Mesendoderm (in vitro differentiated cells): ENCODE measurements at regions not wholly inside any gene's neighbourhood (a gene's known extent, or its start where the extent isn't known, plus 50 kb on each side); places are given as distances from the start of the nearest gene placed in this dataset.

Experiments used
- DNase-seq: peaks from one replicate; pipeline ENCODE4 v3.0.0; 2013
- H2AK5ac ChIP-seq: 2 replicates; pipeline ENCODE4 v1.6.1; 2013; ENCODE audit warnings: low read length, inconsistent platforms
- H2BK120ac ChIP-seq: 2 replicates; pipeline ENCODE4 v1.6.1; 2013; ENCODE audit warnings: low read depth, mild to moderate bottlenecking, low read length, moderate library complexity, mixed read lengths
- H2BK15ac ChIP-seq: replicated peaks from 2 replicates; pipeline ENCODE4 v1.6.1; 2013; ENCODE audit warnings: low read depth, mild to moderate bottlenecking, moderate library complexity
- H2BK5ac ChIP-seq: 2 replicates; pipeline ENCODE4 v1.6.1; 2013; ENCODE audit warnings: low read length, inconsistent platforms
- H3K18ac ChIP-seq: 2 replicates; pipeline ENCODE4 v1.6.1; 2013; ENCODE audit warnings: mild to moderate bottlenecking, low read length, mixed read lengths
- H3K23ac ChIP-seq: one replicate; pipeline ENCODE4 v1.6.1; 2013; ENCODE audit warnings: low read length
- H3K27ac ChIP-seq: 2 replicates; pipeline ENCODE4 v1.5.1; 2013; ENCODE audit warnings: low read depth, mild to moderate bottlenecking, inconsistent platforms, low read length, moderate library complexity
- H3K27me3 ChIP-seq: 2 replicates; pipeline ENCODE4 v1.6.1; 2013; ENCODE audit warnings: low read length, control low read depth, mild to moderate bottlenecking, inconsistent platforms; ENCODE audit not compliant: insufficient read depth, poor library complexity
- H3K36me3 ChIP-seq: 2 replicates; pipeline ENCODE4 v1.6.1; 2013; ENCODE audit warnings: low read length, inconsistent platforms; ENCODE audit not compliant: control insufficient read depth, insufficient read depth
- H3K4ac ChIP-seq: one replicate; pipeline ENCODE4 v1.6.1; 2013; ENCODE audit warnings: low read depth, mild to moderate bottlenecking, low read length, moderate library complexity
- H3K4me1 ChIP-seq: 2 replicates; pipeline ENCODE4 v1.6.1; 2013; ENCODE audit warnings: low read depth, low read length, inconsistent platforms; ENCODE audit not compliant: control insufficient read depth
- H3K4me2 ChIP-seq: 2 replicates; pipeline ENCODE4 v1.6.1; 2013; ENCODE audit warnings: low read length
- H3K4me3 ChIP-seq: 2 replicates; pipeline ENCODE4 v1.5.1; 2013; ENCODE audit warnings: mild to moderate bottlenecking, low read length
- H3K56ac ChIP-seq: one replicate; pipeline ENCODE4 v1.6.1; 2013; ENCODE audit warnings: low read length
- H3K79me1 ChIP-seq: 2 replicates; pipeline ENCODE4 v1.6.1; 2013; ENCODE audit warnings: low read length, inconsistent platforms
- H3K79me2 ChIP-seq: 2 replicates; pipeline ENCODE4 v1.6.1; 2013; ENCODE audit warnings: mild to moderate bottlenecking, low read length; ENCODE audit not compliant: control insufficient read depth, insufficient read depth
- H3K9ac ChIP-seq: 2 replicates; pipeline ENCODE4 v1.6.1; 2013; ENCODE audit warnings: low read length, inconsistent platforms
- H4K5ac ChIP-seq: one replicate; pipeline ENCODE4 v1.6.1; 2013; ENCODE audit warnings: low read length
- H4K8ac ChIP-seq: one replicate; pipeline ENCODE4 v1.6.1; 2013; ENCODE audit warnings: low read depth, mild to moderate bottlenecking, control low read depth, low read length, moderate library complexity
- WGBS: extraction: QIAGEN DNeasy Blood & Tissue Kit; methylation state at CpG from one replicate; pipeline ENCODE4 v1.1.7; 2013; ENCODE audit warnings: low lambda C conversion rate, missing lambda C conversion rate; ENCODE audit not compliant: insufficient coverage; ENCODE audit errors: extremely low coverage; 5-methylcytosine and 5-hydroxymethylcytosine counted together

DNA sequence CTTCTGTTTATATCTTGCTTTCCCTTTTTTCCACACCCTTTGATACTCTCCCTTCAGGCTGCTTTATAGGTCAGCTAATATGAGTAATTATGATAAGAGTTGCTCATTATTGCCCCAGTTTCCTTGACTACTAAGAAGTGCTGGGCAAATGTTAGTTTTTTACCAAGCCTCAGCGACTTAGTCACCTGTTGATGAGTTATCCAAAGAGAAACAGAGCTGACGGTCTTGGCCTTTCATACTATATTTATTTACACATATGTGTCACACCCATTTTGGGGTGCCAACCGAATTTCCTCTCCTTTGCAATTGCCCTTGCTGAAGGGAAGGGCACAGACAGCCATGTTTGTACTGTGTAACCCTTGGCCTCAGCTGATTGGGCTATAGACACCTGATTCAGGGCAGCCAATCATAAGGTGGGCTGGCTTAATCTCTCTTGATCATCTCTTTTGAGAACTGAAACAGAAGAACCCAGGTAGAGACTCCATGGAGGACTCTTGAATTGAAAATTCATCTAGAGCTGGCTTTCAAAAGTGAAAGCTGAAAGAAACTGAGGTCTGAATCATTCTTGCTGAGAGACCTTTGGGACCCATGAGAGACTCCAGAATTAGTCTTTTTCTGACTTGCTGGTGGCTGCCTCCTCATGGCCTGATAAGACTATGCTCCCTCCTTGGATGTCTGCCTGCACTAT is 111.7 kb upstream of the RPS6KA3 start:
- DNase-seq, result no peak
- Histone ChIP-seq H3K9ac (no peak overlapping the region), H3K27ac (no peak overlapping the region), H3K79me1 (no peaks in the 10 kb centered on the region), H3K79me2 (no peaks in the 10 kb centered on the region), H3K56ac (no peak overlapping the region), H3K4ac (no peak overlapping the region), H2AK5ac (no peak overlapping the region), H3K27me3 (no peaks in the 10 kb centered on the region), H2BK15ac (no peak overlapping the region), H3K4me2 (no peak overlapping the region), H2BK120ac (no peak overlapping the region), H4K8ac (no peak overlapping the region), H4K5ac (no peak overlapping the region), H2BK5ac (no peak overlapping the region), H3K23ac (no peak overlapping the region), H3K36me3 (no peaks in the 10 kb centered on the region), H3K18ac (no peak overlapping the region), H3K4me3 (no peak overlapping the region), H3K4me1 (no peaks in the 10 kb centered on the region)
- WGBS, result no CpG with 5 or more reads among the region's 3 CpGs

DNA sequence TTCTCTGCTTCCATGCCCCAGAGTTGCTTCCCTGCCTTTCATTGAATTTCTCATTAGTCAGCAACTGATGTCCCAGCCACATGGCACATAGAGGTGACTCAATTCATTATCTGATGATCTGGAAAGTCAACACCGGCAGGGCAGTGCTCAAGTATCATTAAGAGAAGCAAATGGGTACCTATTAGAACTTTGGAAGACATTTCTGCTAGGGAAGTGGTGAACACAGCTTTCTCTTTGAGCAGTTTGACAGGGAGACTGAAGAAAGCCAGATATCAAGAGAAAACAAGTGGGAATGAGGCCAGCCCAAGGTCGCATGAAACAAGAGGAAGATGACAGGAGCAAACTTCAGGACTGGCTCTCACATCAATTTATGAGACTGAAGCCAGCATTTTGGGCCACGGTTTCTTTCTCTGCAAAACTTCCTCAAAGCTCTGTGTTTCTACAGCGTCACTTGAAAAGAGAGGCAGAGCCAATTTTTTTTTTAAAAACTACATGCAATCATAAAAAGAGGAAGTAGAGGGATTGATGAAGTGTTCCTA is 108.3 kb upstream of the RPS6KA3 start:
- Histone ChIP-seq H2AK5ac (no peak overlapping the region), H2BK15ac (no peak overlapping the region), H3K36me3 (no peaks in the 10 kb centered on the region), H3K56ac (no peak overlapping the region), H4K8ac (no peak overlapping the region), H3K4me3 (no peak overlapping the region), H3K23ac (no peak overlapping the region), H2BK5ac (no peak overlapping the region), H3K79me2 (no peaks in the 10 kb centered on the region), H3K27me3 (no peaks in the 10 kb centered on the region), H3K18ac (no peak overlapping the region), H2BK120ac (no peak overlapping the region), H3K79me1 (no peaks in the 10 kb centered on the region), H3K9ac (no peak overlapping the region), H3K4me1 (no peaks in the 10 kb centered on the region), H3K27ac (no peak overlapping the region), H4K5ac (no peak overlapping the region), H3K4me2 (no peak overlapping the region), H3K4ac (no peak overlapping the region)
- WGBS, result no CpG with 5 or more reads among the region's 4 CpGs
- DNase-seq, result peak; percentile 8

DNA sequence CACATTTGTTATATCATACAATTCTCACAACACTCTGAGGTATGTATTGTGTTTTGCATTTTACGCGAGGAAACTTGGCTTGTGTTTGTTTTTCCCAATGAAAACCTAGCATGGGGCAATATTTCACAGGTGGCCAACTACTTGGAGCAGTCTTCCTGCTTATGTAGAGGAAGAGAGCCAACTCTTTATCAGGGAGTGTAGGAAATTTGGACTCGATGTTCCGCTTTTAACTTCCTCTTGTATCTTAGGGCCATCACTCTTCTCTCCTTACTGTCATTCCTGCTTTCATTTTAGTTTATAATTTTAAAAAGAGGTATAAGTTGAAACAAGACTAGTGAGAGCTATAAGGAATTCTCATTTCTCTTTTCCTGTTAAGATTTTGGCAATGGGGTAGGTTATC is 107.7 kb upstream of the RPS6KA3 start:
- DNase-seq, result no peak
- Histone ChIP-seq H2BK15ac (no peak overlapping the region), H3K9ac (no peak overlapping the region), H3K4ac (no peak overlapping the region), H2BK120ac (no peak overlapping the region), H3K4me2 (no peak overlapping the region), H3K56ac (no peak overlapping the region), H3K23ac (no peak overlapping the region), H3K18ac (no peak overlapping the region), H4K8ac (no peak overlapping the region), H3K79me1 (no peaks in the 10 kb centered on the region), H3K27me3 (no peaks in the 10 kb centered on the region), H3K79me2 (no peaks in the 10 kb centered on the region), H4K5ac (no peak overlapping the region), H2BK5ac (no peak overlapping the region), H2AK5ac (no peak overlapping the region), H3K27ac (no peak overlapping the region), H3K4me3 (no peak overlapping the region), H3K4me1 (no peaks in the 10 kb centered on the region), H3K36me3 (no peaks in the 10 kb centered on the region)
- WGBS, result no CpG with 5 or more reads among the region's 4 CpGs

DNA sequence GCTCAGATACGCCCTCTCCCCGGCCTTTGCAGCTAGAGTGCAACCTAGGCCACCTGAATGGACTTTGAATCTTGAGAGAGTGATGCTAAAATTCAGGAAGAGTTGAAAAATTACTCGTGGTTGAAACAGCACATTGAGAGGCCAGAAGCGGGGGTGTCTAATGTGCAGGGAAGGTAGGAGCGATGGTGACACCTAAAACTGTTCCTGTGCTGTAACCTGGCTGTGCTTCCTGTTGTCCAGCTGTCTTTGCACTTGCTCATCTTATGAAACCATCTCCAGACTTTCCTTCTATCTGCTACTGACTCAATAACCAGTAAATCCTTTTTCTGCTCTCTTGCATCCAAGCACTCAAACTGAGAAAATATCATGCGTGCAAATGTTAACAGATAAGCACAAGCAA is 106.4 kb upstream of the RPS6KA3 start:
- Histone ChIP-seq H3K23ac (no peak overlapping the region), H2BK5ac (no peak overlapping the region), H3K4ac (no peak overlapping the region), H3K27me3 (no peaks in the 10 kb centered on the region), H3K4me2 (no peak overlapping the region), H3K79me1 (no peaks in the 10 kb centered on the region), H4K8ac (no peak overlapping the region), H4K5ac (no peak overlapping the region), H3K9ac (no peak overlapping the region), H3K27ac (no peak overlapping the region), H3K56ac (no peak overlapping the region), H2BK120ac (no peak overlapping the region), H2AK5ac (no peak overlapping the region), H3K4me3 (no peak overlapping the region), H3K36me3 (no peaks in the 10 kb centered on the region), H3K18ac (no peak overlapping the region), H3K79me2 (no peaks in the 10 kb centered on the region), H3K4me1 (no peaks in the 10 kb centered on the region), H2BK15ac (no peak overlapping the region)
- DNase-seq, result no peak
- WGBS, result no CpG with 5 or more reads among the region's 6 CpGs

DNA sequence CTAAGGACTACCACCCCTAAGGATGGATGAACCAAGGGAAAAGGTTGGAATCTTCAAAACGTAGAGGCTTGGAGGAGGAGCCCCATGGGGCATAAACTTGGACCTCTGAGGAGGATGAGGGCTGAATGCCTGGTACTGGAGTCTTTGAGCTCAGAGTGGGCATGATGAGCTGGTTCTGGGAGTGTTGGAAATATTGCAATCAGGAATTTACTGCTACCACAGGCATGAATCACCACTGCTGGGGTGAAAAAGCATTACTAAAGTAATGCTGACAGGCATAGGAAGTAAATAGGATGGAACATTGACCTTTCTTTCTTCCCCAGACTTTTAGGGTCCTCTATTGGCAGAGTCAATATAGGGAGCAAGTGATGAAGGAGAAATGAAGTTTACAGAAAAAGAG is 105.8 kb upstream of the RPS6KA3 start:
- WGBS, result no CpG with 5 or more reads among the region's 1 CpG
- no peak overlapping the region for H3K56ac ChIP-seq
- H3K9ac ChIP-seq, result no peak overlapping the region
- no peaks in the 10 kb centered on the region for H3K27me3 ChIP-seq
- H3K23ac ChIP-seq, result no peak overlapping the region
- no peak overlapping the region for H4K5ac ChIP-seq
- no peak overlapping the region for H3K4me2 ChIP-seq
- no peak overlapping the region for H2AK5ac ChIP-seq
- H2BK15ac ChIP-seq, result no peak overlapping the region
- no peaks in the 10 kb centered on the region for H3K79me2 ChIP-seq
- no peak overlapping the region for H4K8ac ChIP-seq
- H3K4me1 ChIP-seq, result no peaks in the 10 kb centered on the region
- no peak overlapping the region for H3K27ac ChIP-seq
- H3K36me3 ChIP-seq, result no peaks in the 10 kb centered on the region
- no peak overlapping the region for H2BK5ac ChIP-seq
- H2BK120ac ChIP-seq, result no peak overlapping the region
- H3K79me1 ChIP-seq, result no peaks in the 10 kb centered on the region
- H3K18ac ChIP-seq, result no peak overlapping the region
- no peak overlapping the region for H3K4ac ChIP-seq
- DNase-seq, result no peak
- H3K4me3 ChIP-seq, result no peak overlapping the region

DNA sequence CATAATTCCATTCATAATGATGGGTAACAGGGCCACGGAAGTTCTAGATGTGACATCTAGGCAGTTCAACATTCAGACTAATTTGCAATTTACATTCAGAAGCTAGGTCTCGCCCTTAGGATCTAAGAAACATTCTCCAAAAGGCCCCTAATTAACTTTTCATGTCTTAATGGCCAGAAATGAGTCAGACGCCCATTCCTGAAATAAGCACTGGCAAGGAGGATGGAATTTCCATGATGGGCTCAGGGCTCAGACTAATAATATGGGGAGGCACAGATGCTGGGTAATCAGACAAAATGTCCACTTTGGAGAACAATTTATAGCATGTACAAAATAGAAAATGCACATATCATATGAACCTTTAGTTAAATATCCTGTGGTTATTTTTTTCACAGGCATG is 102.8 kb upstream of the RPS6KA3 start:
- Histone ChIP-seq H3K27ac (no peak overlapping the region), H2AK5ac (no peak overlapping the region)

More for the DNA sequence above, 102.8 kb upstream of the RPS6KA3 start:
- Histone ChIP-seq H3K56ac (no peak overlapping the region), H2BK15ac (no peak overlapping the region), H3K23ac (no peak overlapping the region), H2BK5ac (no peak overlapping the region), H3K4me2 (no peak overlapping the region), H3K27me3 (no peaks in the 10 kb centered on the region), H4K5ac (no peak overlapping the region), H3K18ac (no peak overlapping the region), H3K4ac (no peak overlapping the region), H2BK120ac (no peak overlapping the region), H3K9ac (no peak overlapping the region), H3K79me2 (no peaks in the 10 kb centered on the region), H3K4me3 (no peak overlapping the region), H4K8ac (no peak overlapping the region), H3K79me1 (no peaks in the 10 kb centered on the region), H3K36me3 (no peaks in the 10 kb centered on the region), H3K4me1 (no peaks in the 10 kb centered on the region)
- no CpG with 5 or more reads among the region's 3 CpGs for WGBS
- no peak for DNase-seq
